ENCODE measurements at regions not wholly inside any gene's neighbourhood (a gene's known extent, or its start where the extent isn't known, plus 50 kb on each side); places are given as distances from the start of the nearest gene placed in this dataset.

DNA sequence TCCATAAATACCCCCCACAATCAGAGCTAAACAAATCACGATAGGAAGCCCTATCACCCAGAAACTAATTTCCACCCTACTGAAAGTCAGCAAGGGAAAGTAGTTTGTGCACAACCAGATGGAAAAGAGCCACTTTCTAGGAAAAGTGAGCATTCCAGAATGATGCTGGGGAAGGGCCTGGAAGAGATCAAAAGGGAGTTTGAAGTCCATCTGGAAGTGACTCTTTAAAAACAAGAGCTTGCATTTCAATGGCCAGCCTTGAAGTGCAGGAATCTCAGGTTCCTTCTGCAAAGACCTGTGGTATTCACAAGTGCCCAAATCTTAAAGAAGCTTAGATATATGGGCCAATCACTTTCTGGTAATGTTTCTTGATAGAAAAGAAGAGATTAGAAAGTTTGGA lies 97.0 kb upstream of the LDB2 start:
- H3K9ac ChIP-seq (ENCODE audit: insufficient read depth, low read length, poor library complexity, severe bottlenecking) = no peak overlapping the region
- H2AFZ ChIP-seq (ENCODE audit: insufficient read depth, low read depth, low read length, poor library complexity, severe bottlenecking) = no peak overlapping the region
- no peak overlapping the region for H3K4me3 Mint-ChIP-seq
- H3K27ac Mint-ChIP-seq = no peak overlapping the region
- WGBS (ENCODE audit: insufficient coverage) = no CpG with 5 or more reads among the region's 1 CpG
- H3K27me3 ChIP-seq (ENCODE audit: control insufficient read depth in 2 of 2, insufficient read depth in 2 of 2, low read length in 2 of 2) = no peaks in the 10 kb centered on the region
- H3K4me1 ChIP-seq (ENCODE audit: control insufficient read depth in 1 of 2, insufficient read depth in 2 of 2, low read length in 2 of 2) = no peaks in the 10 kb centered on the region
- TF ChIP-seq, protein P1, sequence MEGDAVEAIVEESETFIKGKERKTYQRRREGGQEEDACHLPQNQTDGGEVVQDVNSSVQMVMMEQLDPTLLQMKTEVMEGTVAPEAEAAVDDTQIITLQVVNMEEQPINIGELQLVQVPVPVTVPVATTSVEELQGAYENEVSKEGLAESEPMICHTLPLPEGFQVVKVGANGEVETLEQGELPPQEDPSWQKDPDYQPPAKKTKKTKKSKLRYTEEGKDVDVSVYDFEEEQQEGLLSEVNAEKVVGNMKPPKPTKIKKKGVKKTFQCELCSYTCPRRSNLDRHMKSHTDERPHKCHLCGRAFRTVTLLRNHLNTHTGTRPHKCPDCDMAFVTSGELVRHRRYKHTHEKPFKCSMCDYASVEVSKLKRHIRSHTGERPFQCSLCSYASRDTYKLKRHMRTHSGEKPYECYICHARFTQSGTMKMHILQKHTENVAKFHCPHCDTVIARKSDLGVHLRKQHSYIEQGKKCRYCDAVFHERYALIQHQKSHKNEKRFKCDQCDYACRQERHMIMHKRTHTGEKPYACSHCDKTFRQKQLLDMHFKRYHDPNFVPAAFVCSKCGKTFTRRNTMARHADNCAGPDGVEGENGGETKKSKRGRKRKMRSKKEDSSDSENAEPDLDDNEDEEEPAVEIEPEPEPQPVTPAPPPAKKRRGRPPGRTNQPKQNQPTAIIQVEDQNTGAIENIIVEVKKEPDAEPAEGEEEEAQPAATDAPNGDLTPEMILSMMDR (IDR thresholded peaks at IDR 0.05) = no peak
- no peak for DNase-seq
- H3K27ac ChIP-seq (ENCODE audit: low read depth in 1 of 2, low read length in 2 of 2) = no peak overlapping the region
- H3K27me3 Mint-ChIP-seq (ENCODE audit: low read depth in 3 of 3) = no peaks in the 10 kb centered on the region
- no peaks in the 10 kb centered on the region for H3K36me3 ChIP-seq (replicated peaks in 1 of 2; ENCODE audit: control insufficient read depth in 1 of 2, insufficient read depth in 2 of 2, low read length in 2 of 2)
- no peaks in the 10 kb centered on the region for H3K79me2 ChIP-seq (ENCODE audit: insufficient read depth, low read length)
- no peaks in the 10 kb centered on the region for H3K4me1 Mint-ChIP-seq
- H3K4me3 ChIP-seq (replicated peaks in 1 of 3; ENCODE audit: low read depth in 2 of 3, low read length in 3 of 3) = no peak overlapping the region
- no peak overlapping the region for H3K4me2 ChIP-seq (replicated peaks; ENCODE audit: extremely low read depth, low read length, poor library complexity, severe bottlenecking)
- peaks cover 2 to 13% (median 6%) of the 10 kb centered on the region in 7 donors for H3K9me3 Mint-ChIP-seq
- intact Hi-C loops (cut with micrococcal nuclease) = no loop called here
- H3K9me3 ChIP-seq (replicated peaks in 1 of 2; ENCODE audit: control insufficient read depth in 1 of 2, insufficient read depth in 1 of 2, low read length in 2 of 2) = no peaks in the 10 kb centered on the region
- no peaks in the 10 kb centered on the region for H4K20me1 ChIP-seq (ENCODE audit: insufficient read depth, low read length)
- H3K36me3 Mint-ChIP-seq = no peaks in the 10 kb centered on the region

DNA sequence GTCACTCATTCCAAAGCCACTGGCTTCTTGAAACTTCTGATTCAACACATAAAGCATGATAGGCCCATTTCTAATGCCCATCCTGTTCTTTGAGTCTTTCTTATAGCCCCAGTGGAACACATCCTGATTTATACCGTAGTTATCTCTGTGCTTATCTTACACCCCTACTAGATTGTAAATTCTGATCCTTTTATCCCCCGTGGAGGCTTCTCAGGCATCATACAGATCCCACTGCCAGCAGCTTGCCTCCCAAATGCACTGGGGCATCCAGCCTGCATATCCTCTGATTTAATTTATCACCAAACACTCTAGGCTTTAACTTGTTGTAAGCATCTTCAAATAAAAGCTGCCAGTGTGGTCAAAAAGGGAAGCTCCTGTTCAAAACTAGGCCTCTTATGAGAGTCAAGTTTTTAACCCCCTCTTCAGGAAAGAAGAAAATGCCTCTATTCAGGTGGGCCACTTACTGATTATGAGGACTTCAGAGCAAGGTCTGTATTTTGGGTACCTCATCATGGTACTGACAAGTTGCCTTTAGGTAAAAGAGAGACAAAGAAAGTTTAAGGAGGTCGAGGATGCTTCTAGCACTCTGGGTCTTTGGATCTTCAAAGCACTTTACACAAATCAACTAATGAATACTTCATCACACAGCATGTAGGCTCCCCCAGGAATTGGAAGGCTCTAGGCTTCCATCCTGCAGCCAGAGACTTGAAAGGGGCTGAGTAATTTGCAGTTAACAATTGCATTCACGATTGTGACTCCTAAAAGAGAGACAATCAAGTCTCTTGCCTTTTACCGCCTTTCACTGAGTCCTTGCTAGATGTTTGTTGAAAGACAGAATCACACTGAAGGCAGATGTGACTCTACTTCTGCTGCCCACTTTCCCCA lies 95.8 kb upstream of the LDB2 start:
- Histone ChIP-seq H3K9ac (ENCODE audit: insufficient read depth, low read length, poor library complexity, severe bottlenecking) (no peak overlapping the region), H3K27me3 (ENCODE audit: control insufficient read depth in 2 of 2, insufficient read depth in 2 of 2, low read length in 2 of 2) (no peaks in the 10 kb centered on the region), H2AFZ (ENCODE audit: insufficient read depth, low read depth, low read length, poor library complexity, severe bottlenecking) (no peak overlapping the region), H3K4me3 (replicated peaks in 1 of 3; ENCODE audit: low read depth in 2 of 3, low read length in 3 of 3) (no peak overlapping the region), H3K36me3 (replicated peaks in 1 of 2; ENCODE audit: control insufficient read depth in 1 of 2, insufficient read depth in 2 of 2, low read length in 2 of 2) (no peaks in the 10 kb centered on the region), H3K4me2 (replicated peaks; ENCODE audit: extremely low read depth, low read length, poor library complexity, severe bottlenecking) (no peak overlapping the region), H4K20me1 (ENCODE audit: insufficient read depth, low read length) (no peaks in the 10 kb centered on the region), H3K79me2 (ENCODE audit: insufficient read depth, low read length) (no peaks in the 10 kb centered on the region), H3K4me1 (ENCODE audit: control insufficient read depth in 1 of 2, insufficient read depth in 2 of 2, low read length in 2 of 2) (no peaks in the 10 kb centered on the region), H3K27ac (ENCODE audit: low read depth in 1 of 2, low read length in 2 of 2) (no peak overlapping the region), H3K9me3 (replicated peaks in 1 of 2; ENCODE audit: control insufficient read depth in 1 of 2, insufficient read depth in 1 of 2, low read length in 2 of 2) (no peaks in the 10 kb centered on the region)
- WGBS (ENCODE audit: insufficient coverage) = 83% methylated on average over 3 of the region's 5 CpGs
- H3K27me3 Mint-ChIP-seq (ENCODE audit: low read depth in 3 of 3) = peaks cover 0 to 2% (median 0%) of the 10 kb centered on the region in 3 donors
- TF ChIP-seq, protein P1 (IDR thresholded peaks at IDR 0.05) = no peak
- intact Hi-C loops (cut with micrococcal nuclease) = no loop called here
- no peaks in the 10 kb centered on the region for H3K36me3 Mint-ChIP-seq
- peaks cover 0 to 9% (median 5%) of the 10 kb centered on the region in 7 donors for H3K9me3 Mint-ChIP-seq
- no peak overlapping the region for H3K4me3 Mint-ChIP-seq
- DNase-seq = no peak
- H3K4me1 Mint-ChIP-seq = no peaks in the 10 kb centered on the region
- no peak overlapping the region for H3K27ac Mint-ChIP-seq
